Erythroblast (primary cell): ENCODE measurements at regions not wholly inside any gene's neighbourhood (a gene's known extent, or its start where the extent isn't known, plus 50 kb on each side); places are given as distances from the start of the nearest gene placed in this dataset.

ENCODE experiments used
- GATA1 ChIP-seq: IDR thresholded peaks from 2 replicates; pipeline ENCODE4 v1.6.1; 2011; ENCODE audit warnings: low read depth, mild to moderate bottlenecking, control low read depth, low read length, moderate library complexity
- POLR2A ChIP-seq: IDR thresholded peaks from 2 replicates; pipeline ENCODE4 v1.6.1; 2011; ENCODE audit warnings: mild to moderate bottlenecking, low read length

- TF ChIP-seq POLR2A (no peak), GATA1 (no peak)
These were observed 166.3 kb upstream of the MBNL1 start for GRCh38 chr3:152102410-152102809.
